GM12878 (cell line): ENCODE measurements at regions not wholly inside any gene's neighbourhood (a gene's known extent, or its start where the extent isn't known, plus 50 kb on each side); places are given as distances from the start of the nearest gene placed in this dataset.

ENCODE experiments used
- ATAC-seq: fragments of 200-7000 bp; cut with Tn5 transposase; 3 replicates; pipeline ENCODE4 v1.9.1; 2020; ENCODE audit warnings: mild to moderate bottlenecking, moderate library complexity
- BruUV-seq: library from RNA; stranded (reverse); fragments of 400-500 nt; replicated peaks from 2 replicates; lab custom pipeline; 2021; lab: Mats Ljungman, UMichigan
- CTCF ChIA-PET: fragments of 300-600 bp; sonication (Branson Sonifier 250); formaldehyde crosslinking; extraction: SDS; loops from one replicate; lab custom pipeline; 2021; ENCODE audit warnings: inconsistent platforms; lab: Yijun Ruan, JAX
- POLR2A ChIA-PET: fragments of 350-600 bp; formaldehyde crosslinking; extraction: SDS; loops from one replicate; lab custom pipeline; 2021; ENCODE audit warnings: inconsistent platforms; lab: Charles Lee
- RAD21 ChIA-PET: fragments of 300-600 bp; sonication (Branson Sonifier 250); formaldehyde crosslinking; loops from one replicate; lab custom pipeline; 2023; ENCODE audit warnings: antibody characterized with exemption; ENCODE audit not compliant: unreplicated experiment; lab: Charles Lee
- SMC1A ChIA-PET: fragments of 300-600 bp; sonication (Branson Sonifier 250); formaldehyde crosslinking; loops from one replicate; lab custom pipeline; 2023; ENCODE audit not compliant: unreplicated experiment, uncharacterized antibody; lab: Charles Lee
- DNase-seq: peaks from one replicate; pipeline ENCODE4 v3.0.0-alpha.2; 2011; ENCODE audit warnings: low read depth, low spot score
- FAIRE-seq: peaks from 3 replicates; lab custom pipeline; 2011; peaks lifted over from hg19 to GRCh38; lab: Jason Lieb, UNC
- H2AFZ ChIP-seq: 2 replicates; pipeline ENCODE4 v1.6.0; 2011; ENCODE audit warnings: low read depth, low read length, control low read depth; ENCODE audit not compliant: control insufficient read depth
- H3K27ac ChIP-seq: 2 replicates; pipeline ENCODE4 v1.5.1; 2011; ENCODE audit warnings: control low read depth; ENCODE audit not compliant: control insufficient read depth, insufficient read depth
- H3K27me3 ChIP-seq, 2 experiments: replicated peaks in 1 of 2; 2 replicates each; pipeline versions ENCODE4 v1.6.0 to v1.6.1; 2011; ENCODE audit warnings: low read length in 1 of 2; ENCODE audit not compliant: control insufficient read depth in 2 of 2, insufficient read depth in 2 of 2
- H3K36me3 ChIP-seq, 2 experiments: 2 replicates each; pipeline ENCODE4 v1.5.1; 2011; ENCODE audit warnings: low read length in 1 of 2; ENCODE audit not compliant: control insufficient read depth in 2 of 2, insufficient read depth in 2 of 2
- H3K4me1 ChIP-seq: 2 replicates; pipeline ENCODE4 v1.6.1; 2011; ENCODE audit warnings: mild to moderate bottlenecking, low read length, moderate library complexity, mixed read lengths; ENCODE audit not compliant: control insufficient read depth, insufficient read depth
- H3K4me2 ChIP-seq: 2 replicates; pipeline ENCODE4 v1.6.0; 2011; ENCODE audit warnings: control low read depth; ENCODE audit not compliant: control insufficient read depth, insufficient read depth
- H3K4me3 ChIP-seq: fragments of 200-600 bp; sonication (generic); 2 replicates; pipeline ENCODE4 v1.5.1; 2016
- H3K79me2 ChIP-seq: 2 replicates; pipeline ENCODE4 v1.6.0; 2011; ENCODE audit warnings: low read length; ENCODE audit not compliant: control insufficient read depth, insufficient read depth
- H3K9ac ChIP-seq: 2 replicates; pipeline ENCODE4 v1.8.0; 2011; ENCODE audit warnings: low read length, control low read depth, mixed read lengths; ENCODE audit not compliant: control insufficient read depth, insufficient read depth
- H3K9me3 ChIP-seq: replicated peaks from 3 replicates; pipeline ENCODE4 v1.5.1; 2011; ENCODE audit warnings: mild to moderate bottlenecking, low read length; ENCODE audit not compliant: control insufficient read depth, insufficient read depth
- H4K20me1 ChIP-seq: 2 replicates; pipeline ENCODE4 v1.6.0; 2011; ENCODE audit not compliant: control insufficient read depth, insufficient read depth
- BACH1 ChIP-seq: fragments of 450-650 bp; IDR thresholded peaks from 2 replicates; pipeline ENCODE4 v1.6.1; 2017; ENCODE audit warnings: mild to moderate bottlenecking, borderline replicate concordance
- BRCA1 ChIP-seq: IDR thresholded peaks from 2 replicates; pipeline ENCODE4 v1.6.1; 2011; ENCODE audit warnings: low read depth, low read length, improper control_type of control experiment
- E4F1 ChIP-seq: fragments of 450-650 bp; IDR thresholded peaks from 2 replicates; pipeline ENCODE4 v1.6.1; 2018; ENCODE audit warnings: borderline replicate concordance, mild to moderate bottlenecking; ENCODE audit not compliant: partially characterized antibody
- MTA3 ChIP-seq: IDR thresholded peaks from 2 replicates; pipeline ENCODE4 v1.6.1; 2012; ENCODE audit warnings: low read length, inconsistent platforms, borderline replicate concordance
- NR2C2 ChIP-seq: IDR thresholded peaks from 2 replicates; pipeline ENCODE4 v1.6.1; 2011; ENCODE audit warnings: borderline replicate concordance, low read depth; ENCODE audit not compliant: control insufficient read depth, insufficient read length
- PML ChIP-seq: IDR thresholded peaks from 2 replicates; pipeline ENCODE4 v1.6.1; 2012; ENCODE audit warnings: low read length, inconsistent platforms
- RELA ChIP-seq: fragments of 450-650 bp; IDR thresholded peaks from 2 replicates; pipeline ENCODE4 v1.8.0; 2014; ENCODE audit warnings: borderline replicate concordance; ENCODE audit not compliant: partially characterized antibody
- RELB ChIP-seq: fragments of 450-650 bp; IDR thresholded peaks from 2 replicates; pipeline ENCODE4 v1.6.1; 2017; ENCODE audit warnings: low read depth, mild to moderate bottlenecking, moderate library complexity
- SIX5 ChIP-seq: IDR thresholded peaks from 2 replicates; pipeline ENCODE4 v1.6.1; 2011; ENCODE audit warnings: mild to moderate bottlenecking, low read depth, low read length, moderate library complexity; ENCODE audit not compliant: severe bottlenecking
- SPI1 ChIP-seq: IDR thresholded peaks from 2 replicates; pipeline ENCODE4 v1.6.1; 2011; ENCODE audit warnings: low read depth, mild to moderate bottlenecking, low read length, moderate library complexity, borderline replicate concordance; ENCODE audit not compliant: insufficient read depth
- SREBF1 ChIP-seq: IDR thresholded peaks from 2 replicates; pipeline ENCODE4 v1.6.1; 2012; ENCODE audit warnings: mild to moderate bottlenecking, low read length
- ZNF207 ChIP-seq: fragments of 450-650 bp; IDR thresholded peaks from 2 replicates; pipeline ENCODE4 v1.6.1; 2014; ENCODE audit warnings: antibody characterized with exemption, mild to moderate bottlenecking, borderline replicate concordance
- WGBS: methylation state at CpG from one replicate; pipeline ENCODE4 v1.1.6; 2016; ENCODE audit warnings: low lambda C conversion rate; ENCODE audit not compliant: insufficient replicate concordance, insufficient coverage; ENCODE audit errors: missing lambda C conversion rate; 5-methylcytosine and 5-hydroxymethylcytosine counted together
- in situ Hi-C: fragments of 300-500 bp; cut with MboI; formaldehyde crosslinking; loops from 9 replicates; pipeline ENCODE4 v1.14.3; 2018; ENCODE audit warnings: mixed read lengths
- intact Hi-C: fragments of 100-400 bp; cut with micrococcal nuclease; formaldehyde crosslinking; loops from one replicate; pipeline ENCODE4 v1.14.2; 2022; ENCODE audit not compliant: unreplicated experiment

- DNase-seq (no peak), FAIRE-seq (no peak), ATAC-seq (no peak)
- BruUV-seq = no TSS peak
- Histone ChIP-seq H3K4me3 (no peak overlapping the region), H3K9ac (no peak overlapping the region), H2AFZ (no peak overlapping the region), H3K27me3 (peaks cover 0 to 3% of the 10 kb centered on the region in 2 experiments; a peak in 2 of 4 replicates), H4K20me1 (no peaks in the 10 kb centered on the region), H3K4me1 (peaks cover 6% of the 10 kb centered on the region; the same call in 1 of the 2 replicates), H3K36me3 (no peaks in the 10 kb centered on the region), H3K27ac (no peak overlapping the region), H3K9me3 (no peaks in the 10 kb centered on the region), H3K4me2 (no peak overlapping the region), H3K79me2 (no peaks in the 10 kb centered on the region)
- SMC1A ChIA-PET = no interaction called here
- 21% methylated on average over 2 of the region's 2 CpGs for WGBS
- RAD21 ChIA-PET = no interaction called here
- intact Hi-C loops (no loop called here), in situ Hi-C loops (no loop called here)
- CTCF ChIA-PET = no interaction called here
- POLR2A ChIA-PET = no interaction called here
- TF ChIP-seq BACH1 (no peak), MTA3 (no peak), BRCA1 (no peak), PML (no peak), SIX5 (no peak), SPI1 (no peak), E4F1 (no peak), NR2C2 (no peak), RELB (no peak), RELA (no peak), SREBF1 (no peak), ZNF207 (no peak)
Measured at GRCh38 chr11:112526699-112527416, 266.2 kb upstream of the PLET1 start.
